Loucy (cell line): ENCODE measurements at regions not wholly inside any gene's neighbourhood (a gene's known extent, or its start where the extent isn't known, plus 50 kb on each side); places are given as distances from the start of the nearest gene placed in this dataset.

Source experiments
- H2AFZ ChIP-seq: fragments of 200-600 bp; sonication (generic); 2 replicates; pipeline ENCODE4 v1.6.0; 2016; ENCODE audit warnings: antibody characterized with exemption, mild to moderate bottlenecking, low read length, moderate library complexity
- H3F3A ChIP-seq: fragments of 200-600 bp; 2 replicates; pipeline ENCODE4 v1.6.0; 2016; ENCODE audit warnings: antibody characterized with exemption, low read depth, mild to moderate bottlenecking
- H3K27me3 ChIP-seq: fragments of 200-600 bp; sonication (generic); 2 replicates; pipeline ENCODE4 v1.6.1; 2014; ENCODE audit warnings: low read length, mild to moderate bottlenecking; ENCODE audit not compliant: insufficient read depth, poor library complexity, severe bottlenecking
- H3K36me3 ChIP-seq: fragments of 200-600 bp; sonication (generic); 2 replicates; pipeline ENCODE4 v1.6.1; 2016; ENCODE audit warnings: low read length; ENCODE audit not compliant: insufficient read depth
- H3K4me1 ChIP-seq: fragments of 200-600 bp; sonication (generic); 2 replicates; pipeline ENCODE4 v1.5.1; 2014; ENCODE audit warnings: low read length, mild to moderate bottlenecking; ENCODE audit not compliant: insufficient read depth, poor library complexity, severe bottlenecking
- H3K4me2 ChIP-seq: fragments of 200-600 bp; sonication (generic); 2 replicates; pipeline ENCODE4 v1.6.0; 2014; ENCODE audit warnings: antibody characterized with exemption, low read length, low read depth, mild to moderate bottlenecking; ENCODE audit not compliant: poor library complexity, severe bottlenecking
- H3K4me3 ChIP-seq: fragments of 200-600 bp; sonication (generic); 2 replicates; pipeline ENCODE4 v1.5.1; 2014; ENCODE audit warnings: low read length, mild to moderate bottlenecking, mixed read lengths; ENCODE audit not compliant: poor library complexity, severe bottlenecking
- H3K79me2 ChIP-seq: fragments of 200-600 bp; sonication (generic); 2 replicates; pipeline ENCODE4 v1.6.1; 2014; ENCODE audit warnings: low read length; ENCODE audit not compliant: insufficient read depth
- H3K9ac ChIP-seq: fragments of 200-600 bp; sonication (generic); 2 replicates; pipeline ENCODE4 v1.6.0; 2014; ENCODE audit warnings: mild to moderate bottlenecking, low read depth, low read length, moderate library complexity; ENCODE audit not compliant: poor library complexity, severe bottlenecking
- H3K9me2 ChIP-seq: fragments of 200-600 bp; sonication (generic); replicated peaks from 2 replicates; pipeline ENCODE4 v1.6.1; 2016; ENCODE audit warnings: low read depth, low read length, mixed read lengths
- H3K9me3 ChIP-seq: fragments of 200-600 bp; sonication (generic); 2 replicates; pipeline ENCODE4 v1.6.1; 2014; ENCODE audit warnings: mild to moderate bottlenecking, antibody characterized with exemption, low read length, low read depth; ENCODE audit not compliant: insufficient read depth
- H4K20me1 ChIP-seq: fragments of 200-600 bp; sonication (generic); 2 replicates; pipeline ENCODE4 v1.6.0; 2014; ENCODE audit warnings: antibody characterized with exemption, low read length, mild to moderate bottlenecking; ENCODE audit not compliant: insufficient read depth, poor library complexity, severe bottlenecking
- CTCF ChIP-seq: fragments of 200-600 bp; sonication (generic); conservative IDR thresholded peaks from 2 replicates; pipeline ENCODE4 v1.5.1; 2014; ENCODE audit warnings: mild to moderate bottlenecking, antibody characterized with exemption, low read length
- EZH2phosphoT487 ChIP-seq: fragments of 200-600 bp; IDR thresholded peaks from 2 replicates; pipeline ENCODE4 v1.6.1; 2018; ENCODE audit warnings: antibody characterized with exemption, mild to moderate bottlenecking, moderate library complexity, borderline replicate concordance

- Histone ChIP-seq H3K36me3 (no peaks in the 10 kb centered on the region), H3K9me2 (no peaks in the 10 kb centered on the region), H3K4me2 (peak overlapping the region; percentile 43), H3F3A (0 out of 2 replicates have a peak, but pooled peaks cover 4% of the 10 kb centered on the region), H2AFZ (no peak overlapping the region), H3K27me3 (no peaks in the 10 kb centered on the region), H4K20me1 (no peaks in the 10 kb centered on the region), H3K9ac (no peak overlapping the region), H3K4me3 (no peak overlapping the region), H3K79me2 (no peaks in the 10 kb centered on the region), H3K4me1 (peaks cover 21% of the 10 kb centered on the region), H3K9me3 (no peaks in the 10 kb centered on the region)
- no peak for TF ChIP-seq EZH2phosphoT487
Measured at GRCh38 chr1:163932901-163933300, 611.1 kb downstream of the NUF2 start.

GRCh38 chr1:163933437-163933836, 611.7 kb downstream of the NUF2 start:
- Histone ChIP-seq H3K4me1 (peaks cover 15% of the 10 kb centered on the region), H3K36me3 (no peaks in the 10 kb centered on the region), H4K20me1 (no peaks in the 10 kb centered on the region), H3K9me2 (no peaks in the 10 kb centered on the region), H3K9ac (no peak overlapping the region), H3K4me2 (peak overlapping the region; percentile 43), H3F3A (0 out of 2 replicates have a peak, but pooled peaks cover 4% of the 10 kb centered on the region), H3K79me2 (no peaks in the 10 kb centered on the region), H3K4me3 (no peak overlapping the region), H2AFZ (no peak overlapping the region; the same call in 1 of the 2 replicates), H3K27me3 (no peaks in the 10 kb centered on the region), H3K9me3 (no peaks in the 10 kb centered on the region)
- TF ChIP-seq EZH2phosphoT487, result no peak
- TF ChIP-seq CTCF, result no peak

GRCh38 chr1:163935738-163936374, 614.1 kb downstream of the NUF2 start:
- Histone ChIP-seq H3K4me3 (no peak overlapping the region), H3K9me2 (no peaks in the 10 kb centered on the region), H3K79me2 (no peaks in the 10 kb centered on the region), H3K4me2 (no peak overlapping the region), H3K27me3 (no peaks in the 10 kb centered on the region), H3K9me3 (no peaks in the 10 kb centered on the region), H3K9ac (no peak overlapping the region), H3F3A (0 out of 2 replicates have a peak, but pooled peaks cover 4% of the 10 kb centered on the region), H4K20me1 (no peaks in the 10 kb centered on the region), H3K4me1 (peaks cover 11% of the 10 kb centered on the region), H2AFZ (no peak overlapping the region), H3K36me3 (no peaks in the 10 kb centered on the region)
- TF ChIP-seq EZH2phosphoT487, result no peak
- TF ChIP-seq CTCF, result no peak

- 0 out of 2 replicates have a peak, but pooled peaks cover 8% of the 10 kb centered on the region for H3K9me3 ChIP-seq
- no peaks in the 10 kb centered on the region for H3K79me2 ChIP-seq
- no peak for TF ChIP-seq EZH2phosphoT487
- TF ChIP-seq CTCF, result no peak
Measured at GRCh38 chr1:163959622-163960021, 599.4 kb upstream of the PBX1 start.

More at GRCh38 chr1:163959622-163960021, 599.4 kb upstream of the PBX1 start:
- Histone ChIP-seq H3K36me3 (no peaks in the 10 kb centered on the region), H3K4me1 (no peaks in the 10 kb centered on the region), H3K4me2 (no peak overlapping the region), H3K9ac (no peak overlapping the region), H3K27me3 (no peaks in the 10 kb centered on the region), H3K9me2 (no peaks in the 10 kb centered on the region), H2AFZ (no peak overlapping the region), H3F3A (no peaks in the 10 kb centered on the region), H4K20me1 (no peaks in the 10 kb centered on the region), H3K4me3 (no peak overlapping the region)
